ENCODE measurements at regions not wholly inside any gene's neighbourhood (a gene's known extent, or its start where the extent isn't known, plus 50 kb on each side); places are given as distances from the start of the nearest gene placed in this dataset.

GRCh38 chr17:59451706-59452105 lies 113.7 kb upstream of the DHX40 start:
- H3K4me3 ChIP-seq (ENCODE audit: low read length) = no peak overlapping the region
- no peak for DNase-seq (ENCODE audit: low read depth)
- TF ChIP-seq CTCF (conservative IDR thresholded peaks at IDR 0.05; ENCODE audit: low read depth, low read length) = no peak

- no peak for DNase-seq (ENCODE audit: low read depth)
- no peak overlapping the region for H3K4me3 ChIP-seq (ENCODE audit: low read length)
- no peak for TF ChIP-seq CTCF (conservative IDR thresholded peaks at IDR 0.05; ENCODE audit: low read depth, low read length)
Observed at GRCh38 chr17:59454633-59455105, 110.7 kb upstream of the DHX40 start.

GRCh38 chr17:59456428-59456827 lies 109.0 kb upstream of the DHX40 start:
- no peak overlapping the region for H3K4me3 ChIP-seq (ENCODE audit: low read length)
- no peak for TF ChIP-seq CTCF (conservative IDR thresholded peaks at IDR 0.05; ENCODE audit: low read depth, low read length)
- no peak for DNase-seq (ENCODE audit: low read depth)

- H3K4me3 ChIP-seq (ENCODE audit: low read length) = no peak overlapping the region
- TF ChIP-seq CTCF (conservative IDR thresholded peaks at IDR 0.05; ENCODE audit: low read depth, low read length) = no peak
- DNase-seq (ENCODE audit: low read depth) = no peak
Observed at GRCh38 chr17:59456923-59457615, 108.3 kb upstream of the DHX40 start.

- H3K4me3 ChIP-seq (ENCODE audit: low read length) = no peak overlapping the region
- no peak for DNase-seq (ENCODE audit: low read depth)
- TF ChIP-seq CTCF (conservative IDR thresholded peaks at IDR 0.05; ENCODE audit: low read depth, low read length) = no peak
Observed at GRCh38 chr17:59462385-59462784, 103.0 kb upstream of the DHX40 start.

- H3K4me3 ChIP-seq (ENCODE audit: low read length) = no peak overlapping the region
- no peak for DNase-seq (ENCODE audit: low read depth)
- no peak for TF ChIP-seq CTCF (conservative IDR thresholded peaks at IDR 0.05; ENCODE audit: low read depth, low read length)
Observed at GRCh38 chr17:59464246-59464645, 101.2 kb upstream of the DHX40 start.

- no peak for DNase-seq (ENCODE audit: low read depth)
- H3K4me3 ChIP-seq (ENCODE audit: low read length) = no peak overlapping the region
- no peak for TF ChIP-seq CTCF (conservative IDR thresholded peaks at IDR 0.05; ENCODE audit: low read depth, low read length)
Observed at GRCh38 chr17:59465949-59466307, 99.5 kb upstream of the DHX40 start.
